OCI-LY3 (cell line): ENCODE measurements at regions not wholly inside any gene's neighbourhood (a gene's known extent, or its start where the extent isn't known, plus 50 kb on each side); places are given as distances from the start of the nearest gene placed in this dataset.

Experiments
- CTCF ChIP-seq: fragments of 200-600, 300-600 bp; sonication (generic); IDR thresholded peaks from 2 replicates; pipeline ENCODE4 v1.5.1; 2014; ENCODE audit warnings: antibody characterized with exemption, low read length, low read depth
- EZH2phosphoT487 ChIP-seq: fragments of 200-600 bp; shearing (Covaris generic); IDR thresholded peaks from 2 replicates; pipeline ENCODE4 v1.6.1; 2018; ENCODE audit warnings: antibody characterized with exemption, mixed run types, low read depth

GRCh38 chr3:18625085-18625484 lies 199.9 kb upstream of the SATB1 start:
- TF ChIP-seq CTCF (no peak), EZH2phosphoT487 (no peak)
